Activated naive CD4-positive, alpha-beta T cell treated with anti-CD3 and anti-CD28 coated beads, Interleukin-2, amount 10 ng/mL, durations not matched to agents 7 days and 5 days (primary cell): ENCODE measurements at regions not wholly inside any gene's neighbourhood (a gene's known extent, or its start where the extent isn't known, plus 50 kb on each side); places are given as distances from the start of the nearest gene placed in this dataset.

Experiments
- CTCF ChIA-PET: fragments of 350-600 bp; sonication (Branson Sonifier 250); formaldehyde crosslinking; loops from one replicate; lab custom pipeline; 2021; ENCODE audit warnings: antibody characterized with exemption; lab: Charles Lee
- DNase-seq: peaks from one replicate; pipeline ENCODE4 v3.0.0-alpha.2; 2020
- H3K27ac Mint-ChIP-seq: one replicate; pipeline ENCODE4 v1.8.0; 2021; ENCODE audit warnings: mild to moderate bottlenecking, moderate library complexity, mixed read lengths
- H3K27me3 Mint-ChIP-seq: one replicate; pipeline ENCODE4 v1.8.0; 2021; ENCODE audit warnings: mild to moderate bottlenecking, mixed read lengths
- H3K36me3 Mint-ChIP-seq: one replicate; pipeline ENCODE4 v1.8.0; 2021; ENCODE audit warnings: mixed read lengths
- H3K4me1 Mint-ChIP-seq: one replicate; pipeline ENCODE4 v1.8.0; 2021; ENCODE audit warnings: mixed read lengths
- H3K4me3 Mint-ChIP-seq: one replicate; pipeline ENCODE4 v1.8.0; 2021; ENCODE audit warnings: mild to moderate bottlenecking, moderate library complexity, mixed read lengths
- H3K9me3 Mint-ChIP-seq: one replicate; pipeline ENCODE4 v1.8.0; 2021; ENCODE audit warnings: mixed read lengths

GRCh38 chr14:98947911-98948595 lies 323.9 kb downstream of the BCL11B start:
- H3K27me3 Mint-ChIP-seq = peaks cover 5% of the 10 kb centered on the region
- H3K27ac Mint-ChIP-seq = no peak overlapping the region
- DNase-seq = no peak
- no peaks in the 10 kb centered on the region for H3K36me3 Mint-ChIP-seq
- H3K9me3 Mint-ChIP-seq = no peaks in the 10 kb centered on the region
- CTCF ChIA-PET = interaction anchor here (0.7 kb wide), 1 partner anchor 807 kb away, joined by 4 read pairs; no protein-coding TSS in a partner anchor
- no peak overlapping the region for H3K4me3 Mint-ChIP-seq
- peaks cover 4% of the 10 kb centered on the region for H3K4me1 Mint-ChIP-seq

DNA sequence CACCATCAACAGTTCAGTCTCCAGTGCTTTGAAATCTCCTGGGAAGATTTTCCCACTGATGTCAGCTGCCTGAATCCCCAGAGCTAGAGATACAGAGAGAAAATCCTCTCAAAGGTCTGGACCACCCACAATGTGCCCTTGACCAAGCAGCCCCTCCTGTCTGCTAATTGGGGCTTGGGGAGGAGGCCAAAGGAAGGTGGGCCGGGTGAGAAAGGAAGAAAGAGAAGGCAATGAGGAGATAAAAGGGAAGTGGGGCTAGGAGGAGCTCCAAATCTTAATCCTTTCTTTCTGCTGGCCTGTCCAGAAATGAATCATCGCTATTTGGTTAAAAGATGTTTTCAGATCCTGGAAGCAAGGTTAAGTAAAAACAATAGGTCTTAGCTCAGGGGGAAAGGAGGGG lies 322.9 kb downstream of the BCL11B start:
- Mint-ChIP-seq H3K27ac (no peak overlapping the region), H3K4me1 (peaks cover 4% of the 10 kb centered on the region), H3K27me3 (peaks cover 5% of the 10 kb centered on the region), H3K9me3 (no peaks in the 10 kb centered on the region), H3K36me3 (no peaks in the 10 kb centered on the region), H3K4me3 (no peak overlapping the region)
- no peak for DNase-seq
- CTCF ChIA-PET = interaction anchor here (0.7 kb wide), 1 partner anchor 808 kb away, joined by 4 read pairs; no protein-coding TSS in a partner anchor

DNA sequence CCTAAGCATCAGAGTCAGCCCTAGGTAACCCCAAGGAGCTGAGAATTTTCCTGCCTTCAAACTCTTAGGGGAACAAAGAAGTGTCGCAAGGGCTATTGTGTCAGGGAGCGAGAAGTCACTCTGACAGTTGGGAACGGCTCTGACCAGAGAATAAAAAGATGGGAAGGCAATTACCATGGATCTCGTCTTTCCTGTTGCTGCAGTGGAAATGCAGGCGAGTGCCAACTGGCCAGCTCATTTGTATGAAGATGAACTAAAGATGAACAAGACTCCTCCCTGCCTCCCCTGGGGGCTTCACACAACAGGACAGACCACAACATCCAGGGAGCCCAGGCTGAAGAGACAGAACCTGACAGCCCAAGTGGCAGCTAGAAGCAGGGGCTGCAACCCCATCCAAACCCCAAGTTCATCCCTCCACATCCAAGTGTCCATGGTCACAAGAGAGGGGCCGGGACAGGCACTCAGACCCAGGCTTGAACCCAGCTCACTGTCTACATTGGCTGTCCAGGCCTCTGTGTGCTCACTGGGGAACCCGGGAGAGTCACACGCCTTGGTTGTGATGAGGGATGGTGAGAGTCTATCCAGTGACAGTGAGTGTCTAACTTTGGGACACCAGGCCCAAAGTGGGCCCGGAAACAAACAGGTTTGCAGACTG lies 322.4 kb downstream of the BCL11B start:
- CTCF ChIA-PET = no interaction called here
- no peak overlapping the region for H3K4me3 Mint-ChIP-seq
- H3K27me3 Mint-ChIP-seq = peaks cover 9% of the 10 kb centered on the region
- H3K4me1 Mint-ChIP-seq = peaks cover 4% of the 10 kb centered on the region
- H3K9me3 Mint-ChIP-seq = no peaks in the 10 kb centered on the region
- no peaks in the 10 kb centered on the region for H3K36me3 Mint-ChIP-seq
- H3K27ac Mint-ChIP-seq = no peak overlapping the region
- DNase-seq = no peak

- no peak overlapping the region for H3K4me3 Mint-ChIP-seq
- DNase-seq = no peak
- no peaks in the 10 kb centered on the region for H3K9me3 Mint-ChIP-seq
- no peak overlapping the region for H3K27ac Mint-ChIP-seq
- peaks cover 4% of the 10 kb centered on the region for H3K4me1 Mint-ChIP-seq
- no peaks in the 10 kb centered on the region for H3K36me3 Mint-ChIP-seq
- CTCF ChIA-PET = no interaction called here
- peaks cover 6% of the 10 kb centered on the region for H3K27me3 Mint-ChIP-seq
These were observed 321.6 kb downstream of the BCL11B start for GRCh38 chr14:98950353-98950895.

DNA sequence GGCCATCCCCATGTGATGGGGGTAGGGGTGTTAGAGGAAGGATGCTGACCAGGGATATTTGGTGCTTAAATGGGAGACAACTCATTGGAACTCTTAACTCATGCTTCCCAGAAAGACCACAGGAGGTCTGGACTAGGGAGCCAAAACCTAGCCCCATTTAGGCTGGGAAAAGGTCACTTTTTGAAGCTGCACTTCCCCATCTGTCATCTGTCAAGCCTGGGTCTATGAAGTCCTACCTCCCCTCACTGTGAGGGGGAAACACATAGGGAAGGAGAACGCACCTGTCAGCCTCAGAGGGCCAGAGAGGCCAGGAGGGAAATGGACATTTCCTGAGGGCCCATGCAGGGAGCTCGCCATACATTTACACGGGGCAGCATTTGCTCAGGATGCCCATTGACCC lies 321.0 kb downstream of the BCL11B start:
- Mint-ChIP-seq H3K27ac (no peak overlapping the region), H3K4me1 (peaks cover 4% of the 10 kb centered on the region), H3K9me3 (no peaks in the 10 kb centered on the region), H3K27me3 (peaks cover 8% of the 10 kb centered on the region), H3K4me3 (no peak overlapping the region), H3K36me3 (no peaks in the 10 kb centered on the region)
- CTCF ChIA-PET = no interaction called here
- no peak for DNase-seq

GRCh38 chr14:98951521-98952152 lies 320.4 kb downstream of the BCL11B start:
- Mint-ChIP-seq H3K4me1 (peaks cover 4% of the 10 kb centered on the region), H3K4me3 (no peak overlapping the region), H3K36me3 (no peaks in the 10 kb centered on the region), H3K27me3 (peaks cover 11% of the 10 kb centered on the region), H3K9me3 (no peaks in the 10 kb centered on the region), H3K27ac (no peak overlapping the region)
- DNase-seq = no peak
- CTCF ChIA-PET = no interaction called here

DNA sequence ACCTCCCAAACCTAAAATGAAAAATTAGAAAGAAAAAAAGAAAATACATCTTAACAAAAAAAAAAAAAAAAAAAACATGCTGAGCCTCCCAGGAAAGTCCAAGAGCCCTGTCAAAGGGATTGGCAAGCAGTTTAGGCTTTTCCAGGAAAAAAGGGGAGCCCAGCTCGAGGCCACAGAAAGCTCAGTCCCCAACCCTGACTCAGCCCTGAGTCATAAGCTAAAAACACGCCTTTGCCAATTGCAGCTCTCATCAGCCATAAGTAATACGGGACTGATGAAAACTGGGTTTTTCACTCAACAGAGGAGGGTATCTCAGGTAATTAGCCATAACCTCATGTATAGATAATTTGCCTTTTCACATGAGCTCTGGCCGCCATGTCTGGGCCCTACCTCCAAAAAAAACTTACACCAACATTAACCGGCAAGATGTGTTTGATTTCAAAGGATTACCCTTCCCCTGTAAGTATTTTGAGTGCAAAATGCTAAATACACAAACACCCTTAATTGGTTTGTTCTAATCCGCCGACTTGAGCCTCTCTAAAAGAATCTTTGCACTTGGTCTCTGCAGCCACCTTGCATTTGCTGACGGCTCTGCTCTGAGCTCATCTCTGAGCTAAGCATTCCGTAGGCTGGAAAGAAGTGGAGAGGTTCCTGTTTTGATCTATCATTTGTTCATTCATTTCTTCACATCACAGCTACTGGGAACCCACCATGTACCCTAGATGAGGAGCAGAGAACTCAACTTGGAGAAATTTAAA lies 319.2 kb downstream of the BCL11B start:
- H3K27me3 Mint-ChIP-seq = peaks cover 14% of the 10 kb centered on the region
- H3K36me3 Mint-ChIP-seq = no peaks in the 10 kb centered on the region
- no peaks in the 10 kb centered on the region for H3K9me3 Mint-ChIP-seq
- CTCF ChIA-PET = interaction anchor here (1.3 kb wide), 1 partner anchor 8 kb away, joined by 4 read pairs; no protein-coding TSS in a partner anchor
- peaks cover under 1% of the 10 kb centered on the region for H3K4me1 Mint-ChIP-seq
- no peak overlapping the region for H3K4me3 Mint-ChIP-seq
- DNase-seq = no peak
- no peak overlapping the region for H3K27ac Mint-ChIP-seq

GRCh38 chr14:98953551-98954348 lies 318.2 kb downstream of the BCL11B start:
- Mint-ChIP-seq H3K4me1 (no peaks in the 10 kb centered on the region), H3K27me3 (peaks cover 16% of the 10 kb centered on the region), H3K4me3 (no peak overlapping the region), H3K27ac (no peak overlapping the region), H3K9me3 (no peaks in the 10 kb centered on the region), H3K36me3 (no peaks in the 10 kb centered on the region)
- DNase-seq = no peak
- CTCF ChIA-PET = interaction anchor here (1.3 kb wide), 1 partner anchor 9 kb away, joined by 4 read pairs; no protein-coding TSS in a partner anchor

GRCh38 chr14:98954349-98955000 lies 317.5 kb downstream of the BCL11B start:
- peaks cover 16% of the 10 kb centered on the region for H3K27me3 Mint-ChIP-seq
- no peaks in the 10 kb centered on the region for H3K9me3 Mint-ChIP-seq
- CTCF ChIA-PET = interaction anchor here (1.3 kb wide), 1 partner anchor 10 kb away, joined by 4 read pairs; no protein-coding TSS in a partner anchor
- no peak overlapping the region for H3K4me3 Mint-ChIP-seq
- H3K4me1 Mint-ChIP-seq = no peaks in the 10 kb centered on the region
- DNase-seq = no peak
- no peaks in the 10 kb centered on the region for H3K36me3 Mint-ChIP-seq
- no peak overlapping the region for H3K27ac Mint-ChIP-seq

DNA sequence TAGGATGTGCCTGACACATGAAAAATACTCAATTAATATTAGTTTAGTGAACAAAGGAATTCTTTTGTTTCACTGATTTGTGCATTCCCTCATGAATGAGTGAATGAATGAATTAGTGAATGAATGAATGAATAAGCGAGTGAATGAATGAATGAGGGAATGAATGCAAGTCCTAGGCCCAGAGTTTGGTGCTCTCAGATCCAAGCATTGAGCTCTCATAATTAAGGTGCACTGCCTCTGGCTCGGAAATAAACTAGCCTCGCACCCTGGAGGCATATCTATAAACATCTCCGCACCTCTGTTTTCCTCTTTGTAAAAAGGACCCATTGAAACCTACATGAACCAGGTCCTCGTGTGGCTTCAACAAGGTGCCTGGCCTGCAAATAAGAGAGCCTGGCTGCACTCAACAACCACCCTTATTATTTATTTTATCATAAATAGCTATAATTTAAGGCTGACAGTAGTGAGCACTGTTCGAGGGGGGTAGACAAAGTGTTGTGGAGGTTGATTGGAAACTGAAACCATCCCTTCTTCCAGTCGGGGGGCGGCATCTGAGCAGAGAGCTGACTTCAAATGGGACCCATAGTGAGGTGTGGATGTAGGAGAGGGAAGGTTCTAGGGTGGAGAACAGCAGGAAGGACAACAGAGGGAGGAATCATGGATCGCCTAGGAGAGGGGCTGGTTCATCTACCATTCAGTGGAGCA lies 316.8 kb downstream of the BCL11B start:
- Mint-ChIP-seq H3K9me3 (no peaks in the 10 kb centered on the region), H3K27ac (no peak overlapping the region), H3K36me3 (no peaks in the 10 kb centered on the region), H3K27me3 (peaks cover 21% of the 10 kb centered on the region), H3K4me3 (no peak overlapping the region), H3K4me1 (no peaks in the 10 kb centered on the region)
- CTCF ChIA-PET = no interaction called here
- no peak for DNase-seq

DNA sequence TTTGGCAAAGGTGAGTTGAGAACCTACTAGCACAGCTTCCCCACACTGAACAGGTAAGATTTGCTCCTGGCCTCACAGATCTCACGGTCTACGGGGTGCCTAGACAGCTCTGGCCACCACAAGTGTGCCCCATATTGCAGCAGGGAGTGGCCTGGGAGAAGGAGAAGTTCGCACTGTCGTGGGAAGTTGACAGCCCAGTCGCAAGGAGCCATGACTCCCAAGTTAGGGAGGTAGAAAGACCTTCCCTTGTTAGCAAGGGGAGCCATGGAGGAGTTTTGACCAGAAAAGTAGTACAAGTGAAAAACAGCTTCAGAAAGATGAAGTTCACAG lies 316.3 kb downstream of the BCL11B start:
- no peaks in the 10 kb centered on the region for H3K36me3 Mint-ChIP-seq
- CTCF ChIA-PET = no interaction called here
- H3K4me1 Mint-ChIP-seq = no peaks in the 10 kb centered on the region
- no peak overlapping the region for H3K4me3 Mint-ChIP-seq
- H3K9me3 Mint-ChIP-seq = no peaks in the 10 kb centered on the region
- DNase-seq = no peak
- H3K27me3 Mint-ChIP-seq = peaks cover 26% of the 10 kb centered on the region
- no peak overlapping the region for H3K27ac Mint-ChIP-seq

GRCh38 chr14:98956181-98956580 lies 315.8 kb downstream of the BCL11B start:
- Mint-ChIP-seq H3K4me1 (no peaks in the 10 kb centered on the region), H3K9me3 (no peaks in the 10 kb centered on the region), H3K36me3 (no peaks in the 10 kb centered on the region), H3K27me3 (peaks cover 28% of the 10 kb centered on the region), H3K4me3 (no peak overlapping the region), H3K27ac (no peak overlapping the region)
- no peak for DNase-seq
- CTCF ChIA-PET = no interaction called here
